Mesothelial cell of epicardium (in vitro differentiated cells): ENCODE measurements at regions not wholly inside any gene's neighbourhood (a gene's known extent, or its start where the extent isn't known, plus 50 kb on each side); places are given as distances from the start of the nearest gene placed in this dataset.

ENCODE experiments used
- DNase-seq, 2 experiments: peaks; one replicate each; pipeline ENCODE4 v3.0.0; 2021; ENCODE audit warnings: low spot score in 2 of 2; ENCODE audit not compliant: unreplicated experiment in 2 of 2
- H3K27ac Mint-ChIP-seq: 2 replicates; pipeline ENCODE4 v1.8.0; 2021; ENCODE audit warnings: mixed read lengths
- H3K27me3 Mint-ChIP-seq: 2 replicates; pipeline ENCODE4 v1.8.0; 2021; ENCODE audit warnings: low read depth, mixed read lengths
- H3K36me3 Mint-ChIP-seq: 2 replicates; pipeline ENCODE4 v1.8.0; 2021; ENCODE audit warnings: mixed read lengths
- H3K4me1 Mint-ChIP-seq: 2 replicates; pipeline ENCODE4 v1.8.0; 2021; ENCODE audit warnings: mixed read lengths
- H3K4me3 Mint-ChIP-seq: 2 replicates; pipeline ENCODE4 v1.8.0; 2021; ENCODE audit warnings: mild to moderate bottlenecking, moderate library complexity, mixed read lengths
- H3K9me3 Mint-ChIP-seq: 2 replicates; pipeline ENCODE4 v1.8.0; 2021; ENCODE audit warnings: mixed read lengths
- TF ChIP-seq, protein P1 (sequence below): fragments of 200-600 bp; sonication (generic); IDR thresholded peaks from one replicate; pipeline ENCODE4 v1.5.0; 2021; ENCODE audit warnings: antibody characterized with exemption; ENCODE audit not compliant: unreplicated experiment

DNA sequence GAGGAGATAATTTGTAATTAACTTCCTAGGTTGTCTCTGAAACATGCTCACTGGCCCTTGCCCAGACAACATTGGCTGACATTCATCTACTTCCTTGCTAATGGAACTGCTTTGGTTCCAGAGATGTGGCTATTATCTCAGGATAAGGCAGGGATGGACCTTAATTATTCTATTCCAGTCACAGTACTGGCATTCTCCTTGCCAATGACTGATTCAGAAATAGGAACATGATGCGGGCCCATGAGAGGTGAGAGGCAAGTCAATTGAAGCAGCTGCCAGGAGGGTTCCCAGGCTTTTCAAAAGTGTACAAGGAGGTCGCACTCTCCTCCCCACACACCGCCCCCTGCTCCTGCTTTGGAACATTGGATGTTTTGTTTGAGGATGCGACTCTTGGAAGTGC is 109.6 kb upstream of the DGKB start:
- Mint-ChIP-seq H3K4me3 (no peak overlapping the region), H3K36me3 (no peaks in the 10 kb centered on the region), H3K27me3 (no peaks in the 10 kb centered on the region), H3K4me1 (peaks cover 9% of the 10 kb centered on the region), H3K27ac (no peak overlapping the region), H3K9me3 (no peaks in the 10 kb centered on the region)
- DNase-seq: no peak
- TF ChIP-seq, protein P1, sequence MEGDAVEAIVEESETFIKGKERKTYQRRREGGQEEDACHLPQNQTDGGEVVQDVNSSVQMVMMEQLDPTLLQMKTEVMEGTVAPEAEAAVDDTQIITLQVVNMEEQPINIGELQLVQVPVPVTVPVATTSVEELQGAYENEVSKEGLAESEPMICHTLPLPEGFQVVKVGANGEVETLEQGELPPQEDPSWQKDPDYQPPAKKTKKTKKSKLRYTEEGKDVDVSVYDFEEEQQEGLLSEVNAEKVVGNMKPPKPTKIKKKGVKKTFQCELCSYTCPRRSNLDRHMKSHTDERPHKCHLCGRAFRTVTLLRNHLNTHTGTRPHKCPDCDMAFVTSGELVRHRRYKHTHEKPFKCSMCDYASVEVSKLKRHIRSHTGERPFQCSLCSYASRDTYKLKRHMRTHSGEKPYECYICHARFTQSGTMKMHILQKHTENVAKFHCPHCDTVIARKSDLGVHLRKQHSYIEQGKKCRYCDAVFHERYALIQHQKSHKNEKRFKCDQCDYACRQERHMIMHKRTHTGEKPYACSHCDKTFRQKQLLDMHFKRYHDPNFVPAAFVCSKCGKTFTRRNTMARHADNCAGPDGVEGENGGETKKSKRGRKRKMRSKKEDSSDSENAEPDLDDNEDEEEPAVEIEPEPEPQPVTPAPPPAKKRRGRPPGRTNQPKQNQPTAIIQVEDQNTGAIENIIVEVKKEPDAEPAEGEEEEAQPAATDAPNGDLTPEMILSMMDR: no peak

DNA sequence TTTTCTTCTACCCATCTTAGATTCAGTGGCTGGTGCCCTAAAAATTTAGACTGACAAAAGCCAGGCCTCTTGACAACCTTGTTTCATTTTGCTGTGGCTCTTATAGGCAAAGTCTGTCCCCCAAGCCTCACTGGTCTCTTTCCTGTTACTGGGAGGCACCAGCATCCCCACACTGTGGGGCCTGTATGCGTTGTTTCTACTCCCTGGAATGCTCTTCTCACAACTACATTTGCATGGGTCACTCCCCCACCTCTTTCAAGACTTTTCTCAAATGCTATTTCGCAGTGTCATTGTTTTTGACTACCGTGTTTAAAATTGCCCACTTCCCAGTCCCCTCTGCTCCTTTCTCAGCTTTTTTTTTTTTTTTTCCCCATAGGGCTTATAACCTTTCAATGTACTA is 108.7 kb upstream of the DGKB start:
- H3K27me3 Mint-ChIP-seq: no peaks in the 10 kb centered on the region
- H3K4me3 Mint-ChIP-seq: no peak overlapping the region
- H3K4me1 Mint-ChIP-seq: peaks cover 7% of the 10 kb centered on the region
- TF ChIP-seq, protein P1: no peak
- no peak overlapping the region for H3K27ac Mint-ChIP-seq
- no peaks in the 10 kb centered on the region for H3K9me3 Mint-ChIP-seq
- DNase-seq: no peak
- no peaks in the 10 kb centered on the region for H3K36me3 Mint-ChIP-seq

DNA sequence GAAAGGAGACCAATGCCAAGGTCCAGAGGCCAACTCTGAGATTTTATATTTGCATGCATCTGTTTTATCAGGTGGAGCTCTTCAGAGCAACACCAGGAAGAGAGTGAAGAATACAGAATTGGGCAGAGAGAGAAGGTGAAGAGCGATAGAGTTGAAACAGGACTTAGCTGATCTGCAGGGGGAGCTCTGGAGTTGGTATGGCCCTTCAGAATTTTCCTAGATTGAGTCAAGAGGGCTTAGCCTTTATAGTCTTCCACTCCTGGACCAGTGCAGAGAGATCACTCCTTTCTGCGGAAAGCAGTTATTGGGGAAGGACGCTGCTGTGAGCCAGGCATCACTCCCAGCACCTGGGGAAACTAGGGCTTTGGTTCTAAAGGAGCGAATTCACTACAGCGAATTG is 105.0 kb upstream of the DGKB start:
- no peak for DNase-seq

GRCh38 chr7:15005672-15006071 is 103.1 kb upstream of the DGKB start:
- Mint-ChIP-seq H3K27me3 (no peaks in the 10 kb centered on the region), H3K4me1 (peaks cover 4% of the 10 kb centered on the region), H3K27ac (no peak overlapping the region), H3K36me3 (no peaks in the 10 kb centered on the region), H3K9me3 (peaks cover 3% of the 10 kb centered on the region), H3K4me3 (no peak overlapping the region)
- TF ChIP-seq, protein P1: no peak
- DNase-seq: no peak

More for the DNA sequence above, 105.0 kb upstream of the DGKB start:
- Mint-ChIP-seq H3K4me1 (peaks cover 4% of the 10 kb centered on the region), H3K9me3 (peaks cover 3% of the 10 kb centered on the region), H3K36me3 (no peaks in the 10 kb centered on the region), H3K4me3 (no peak overlapping the region), H3K27me3 (no peaks in the 10 kb centered on the region), H3K27ac (no peak overlapping the region)
- TF ChIP-seq, protein P1: no peak

GRCh38 chr7:15000157-15000556 is 97.6 kb upstream of the DGKB start:
- H3K36me3 Mint-ChIP-seq: no peaks in the 10 kb centered on the region
- TF ChIP-seq, protein P1: no peak
- H3K4me3 Mint-ChIP-seq: no peak overlapping the region
- H3K27ac Mint-ChIP-seq: no peak overlapping the region
- H3K9me3 Mint-ChIP-seq: peaks cover 9% of the 10 kb centered on the region
- no peak for DNase-seq
- H3K27me3 Mint-ChIP-seq: no peaks in the 10 kb centered on the region
- peaks cover 3% of the 10 kb centered on the region for H3K4me1 Mint-ChIP-seq

DNA sequence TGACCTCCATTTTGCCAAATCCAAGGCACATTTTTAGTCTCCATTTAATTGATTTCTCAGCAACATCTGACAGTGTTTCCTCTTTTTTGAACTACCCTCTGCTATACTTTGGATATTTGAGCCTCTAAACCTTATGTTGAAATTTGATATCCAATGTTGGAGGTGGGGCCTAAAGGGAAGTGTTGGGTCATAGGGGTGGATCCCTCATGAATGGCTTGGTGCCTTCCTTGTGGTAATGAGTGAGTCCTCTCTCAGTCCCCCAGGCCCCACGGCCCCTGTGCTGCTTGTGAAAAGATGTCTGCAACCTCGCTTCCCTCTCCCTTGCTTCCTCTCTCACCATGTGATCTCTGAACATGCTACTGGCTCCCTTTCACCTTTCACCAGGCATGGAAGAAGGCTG is 96.8 kb upstream of the DGKB start:
- Mint-ChIP-seq H3K4me1 (peaks cover 3% of the 10 kb centered on the region), H3K36me3 (no peaks in the 10 kb centered on the region), H3K27me3 (no peaks in the 10 kb centered on the region), H3K4me3 (no peak overlapping the region), H3K9me3 (peaks cover 9% of the 10 kb centered on the region), H3K27ac (no peak overlapping the region)
- DNase-seq: no peak
- TF ChIP-seq, protein P1: no peak
